B cell (primary cell): ENCODE measurements at regions not wholly inside any gene's neighbourhood (a gene's known extent, or its start where the extent isn't known, plus 50 kb on each side); places are given as distances from the start of the nearest gene placed in this dataset.
A peak's percentile ranks its signal among the peaks of the same experiment; 100 is the strongest.

ENCODE experiments used
- ATAC-seq: fragments of 200-7000 bp; cut with Tn5 transposase; one replicate; pipeline ENCODE4 v1.10.0; 2021; ENCODE audit warnings: low read depth, mild to moderate bottlenecking, moderate number of reproducible peaks, moderate library complexity
- CTCF ChIA-PET: fragments of 350-600 bp; sonication (Branson Sonifier 250); formaldehyde crosslinking; loops from one replicate; lab custom pipeline; 2021; ENCODE audit warnings: antibody characterized with exemption, inconsistent platforms; lab: Charles Lee
- POLR2A ChIA-PET: fragments of 350-600 bp; sonication (Branson Sonifier 250); formaldehyde crosslinking; loops from one replicate; lab custom pipeline; 2021; ENCODE audit warnings: antibody characterized with exemption; lab: Charles Lee
- DNase-seq: peaks from one replicate; pipeline ENCODE4 v3.0.0; 2013
- H2AFZ ChIP-seq: 2 replicates; pipeline ENCODE4 v1.6.1; 2012; ENCODE audit warnings: mild to moderate bottlenecking, low read depth, low read length; ENCODE audit not compliant: insufficient read depth, poor library complexity, severe bottlenecking
- H3K27ac ChIP-seq, 2 donors: 1 replicate in 1 of 2; 2 replicates in 1 of 2; pipeline ENCODE4 v1.5.1; 2012 to 2013; ENCODE audit warnings: low read length in 2 of 2, mild to moderate bottlenecking in 2 of 2, moderate library complexity in 1 of 2
- H3K27me3 ChIP-seq, 4 experiments: fragments of 200-600 bp in 1 of 4; sonication (generic) in 1 of 4; replicated peaks in 1 of 4; 1 replicate in 2 of 4; 2 replicates in 2 of 4; pipeline versions ENCODE4 v1.6.1 to v1.7.0; 2013 to 2016; ENCODE audit warnings: low read length in 3 of 4, mild to moderate bottlenecking in 2 of 4, mixed read lengths in 1 of 4, moderate library complexity in 1 of 4; ENCODE audit not compliant: insufficient read depth in 4 of 4, control insufficient read depth in 3 of 4; ENCODE audit errors: control extremely low read depth in 1 of 4
- H3K36me3 ChIP-seq, 2 experiments: replicated peaks in 1 of 2; 1 replicate in 1 of 2; 2 replicates in 1 of 2; pipeline versions ENCODE4 v1.6.1 to v1.7.1; 2013; ENCODE audit warnings: low read length in 1 of 2; ENCODE audit not compliant: insufficient read depth in 2 of 2, control insufficient read depth in 1 of 2; ENCODE audit errors: control extremely low read depth in 1 of 2, extremely low read depth in 1 of 2
- H3K4me1 ChIP-seq, 2 donors: fragments of 200-600 bp in 1 of 2; sonication (generic) in 1 of 2; 1 replicate in 1 of 2; 2 replicates in 1 of 2; pipeline versions ENCODE4 v1.5.1 to v1.6.1; 2013 to 2017; ENCODE audit warnings: low read length in 2 of 2; ENCODE audit not compliant: control insufficient read depth in 2 of 2, insufficient read depth in 2 of 2
- H3K4me2 ChIP-seq: replicated peaks from 2 replicates; pipeline ENCODE3; 2012; ENCODE audit warnings: mild to moderate bottlenecking, low read depth, low read length; ENCODE audit not compliant: poor library complexity, severe bottlenecking
- H3K4me3 ChIP-seq, 5 experiments: fragments of 200-600 bp in 1 of 5; sonication (generic) in 1 of 5; 1 replicate in 3 of 5; 2 replicates in 2 of 5; pipeline versions ENCODE4 v1.5.1 to v1.7.0; 2011 to 2016; ENCODE audit warnings: low read length in 4 of 5, mild to moderate bottlenecking in 4 of 5, low read depth in 2 of 5, control low read depth in 1 of 5, moderate library complexity in 1 of 5; ENCODE audit not compliant: insufficient read depth in 1 of 5; ENCODE audit errors: control extremely low read depth in 1 of 5, extremely low read depth in 1 of 5
- H3K79me2 ChIP-seq: fragments of 200-600 bp; sonication (generic); one replicate; pipeline ENCODE4 v1.6.0; 2016; ENCODE audit warnings: low read length; ENCODE audit not compliant: control insufficient read depth, insufficient read depth
- H3K9ac ChIP-seq: fragments of 200-600 bp; sonication (generic); 2 replicates; pipeline ENCODE4 v1.6.1; 2017; ENCODE audit warnings: mild to moderate bottlenecking, low read length, moderate library complexity
- H3K9me3 ChIP-seq, 3 donors: one replicate each; pipeline versions ENCODE4 v1.6.1 to v1.7.1; 2013; ENCODE audit warnings: low read length in 2 of 3; ENCODE audit not compliant: control insufficient read depth in 2 of 3, insufficient read depth in 1 of 3; ENCODE audit errors: control extremely low read depth in 1 of 3
- H4K20me1 ChIP-seq: 2 replicates; pipeline ENCODE4 v1.6.0; 2012; ENCODE audit warnings: mild to moderate bottlenecking, low read length; ENCODE audit not compliant: insufficient read depth, control insufficient read depth, poor library complexity, severe bottlenecking
- H3K27ac Mint-ChIP-seq: one replicate; pipeline ENCODE4 v1.8.0; 2021; ENCODE audit warnings: mixed read lengths
- H3K27me3 Mint-ChIP-seq: one replicate; pipeline ENCODE4 v1.8.0; 2021; ENCODE audit warnings: mixed read lengths
- H3K4me1 Mint-ChIP-seq: one replicate; pipeline ENCODE4 v1.8.0; 2021; ENCODE audit warnings: mixed read lengths
- H3K4me3 Mint-ChIP-seq: one replicate; pipeline ENCODE4 v1.8.0; 2021; ENCODE audit warnings: mixed read lengths
- H3K9me3 Mint-ChIP-seq: one replicate; pipeline ENCODE4 v1.8.0; 2022; ENCODE audit warnings: mixed read lengths; ENCODE audit not compliant: insufficient read depth
- CTCF ChIP-seq: fragments of 200-600 bp; IDR thresholded peaks from one replicate; pipeline ENCODE4 v1.8.0; 2022; ENCODE audit warnings: antibody characterized with exemption, mild to moderate bottlenecking
- EZH2 ChIP-seq: IDR thresholded peaks from 2 replicates; pipeline ENCODE4 v1.6.1; 2012; ENCODE audit warnings: borderline replicate concordance, low read depth, mild to moderate bottlenecking, moderate library complexity, low read length; ENCODE audit not compliant: insufficient read depth, poor library complexity, severe bottlenecking
- WGBS: methylation state at CpG from one replicate; pipeline ENCODE4 v1.1.5; 2013; ENCODE audit warnings: missing lambda C conversion rate; ENCODE audit not compliant: insufficient coverage; 5-methylcytosine and 5-hydroxymethylcytosine counted together
- intact Hi-C: fragments of 100-400 bp; cut with micrococcal nuclease; formaldehyde crosslinking; loops from one replicate; pipeline ENCODE4 v1.10.0; 2022

- H3K4me3 Mint-ChIP-seq = no peak overlapping the region
- H3K36me3 ChIP-seq = no peaks in the 10 kb centered on the region
- no peak overlapping the region for H3K9ac ChIP-seq
- H3K27ac Mint-ChIP-seq = no peak overlapping the region
- no peak overlapping the region for H2AFZ ChIP-seq
- DNase-seq = no peak
- CTCF ChIA-PET = interaction anchor here (1.1 to 1.8 kb wide), 2 partner anchors 8 to 17 kb away, joined by 3 to 8 read pairs; no protein-coding TSS in a partner anchor
- intact Hi-C loops = no loop called here
- H3K9me3 ChIP-seq = no peaks in the 10 kb centered on the region
- no peaks in the 10 kb centered on the region for H3K27me3 ChIP-seq
- H3K4me2 ChIP-seq = peak overlapping the region; percentile 36
- H3K79me2 ChIP-seq = no peaks in the 10 kb centered on the region
- no peak overlapping the region for H3K4me3 ChIP-seq
- H3K4me1 ChIP-seq = peaks cover 3 to 4% of the 10 kb centered on the region in 2 donors
- ATAC-seq = no peak
- 61% methylated on average over 3 of the region's 5 CpGs for WGBS
- H3K27me3 Mint-ChIP-seq = peaks cover 13% of the 10 kb centered on the region
- H3K9me3 Mint-ChIP-seq = no peaks in the 10 kb centered on the region
- TF ChIP-seq CTCF (no peak), EZH2 (no peak)
- H3K27ac ChIP-seq = no peak overlapping the region
- peaks cover 6% of the 10 kb centered on the region for H3K4me1 Mint-ChIP-seq
- no peaks in the 10 kb centered on the region for H4K20me1 ChIP-seq
- POLR2A ChIA-PET = no interaction called here
Observed at GRCh38 chr19:34104557-34104956, 67.7 kb upstream of the LSM14A start.

GRCh38 chr19:34109596-34109995 is 62.7 kb upstream of the LSM14A start:
- ChIA-PET POLR2A (no interaction called here), CTCF (interaction anchor here (1.0 kb wide), 1 partner anchor 13 kb away, joined by 3 read pairs; no protein-coding TSS in a partner anchor)
- H3K79me2 ChIP-seq = no peaks in the 10 kb centered on the region
- H3K4me3 ChIP-seq = no peak overlapping the region
- no CpG with 5 or more reads among the region's 3 CpGs for WGBS
- TF ChIP-seq CTCF = no peak
- TF ChIP-seq EZH2 = no peak
- no peak overlapping the region for H3K4me3 Mint-ChIP-seq
- intact Hi-C loops = no loop called here
- H3K4me1 ChIP-seq = no peaks in the 10 kb centered on the region
- no peak overlapping the region for H3K27ac Mint-ChIP-seq
- no peak overlapping the region for H3K27ac ChIP-seq
- ATAC-seq = no peak
- H3K4me1 Mint-ChIP-seq = no peaks in the 10 kb centered on the region
- H3K9me3 Mint-ChIP-seq = no peaks in the 10 kb centered on the region
- H3K36me3 ChIP-seq = no peaks in the 10 kb centered on the region
- no peak overlapping the region for H3K4me2 ChIP-seq
- H3K27me3 ChIP-seq = no peaks in the 10 kb centered on the region
- H3K9me3 ChIP-seq = no peaks in the 10 kb centered on the region
- no peak overlapping the region for H3K9ac ChIP-seq
- no peak for DNase-seq
- peaks cover 15% of the 10 kb centered on the region for H3K27me3 Mint-ChIP-seq
- H2AFZ ChIP-seq = no peak overlapping the region
- H4K20me1 ChIP-seq = no peaks in the 10 kb centered on the region
